ENCODE measurements at regions not wholly inside any gene's neighbourhood (a gene's known extent, or its start where the extent isn't known, plus 50 kb on each side); places are given as distances from the start of the nearest gene placed in this dataset.

DNA sequence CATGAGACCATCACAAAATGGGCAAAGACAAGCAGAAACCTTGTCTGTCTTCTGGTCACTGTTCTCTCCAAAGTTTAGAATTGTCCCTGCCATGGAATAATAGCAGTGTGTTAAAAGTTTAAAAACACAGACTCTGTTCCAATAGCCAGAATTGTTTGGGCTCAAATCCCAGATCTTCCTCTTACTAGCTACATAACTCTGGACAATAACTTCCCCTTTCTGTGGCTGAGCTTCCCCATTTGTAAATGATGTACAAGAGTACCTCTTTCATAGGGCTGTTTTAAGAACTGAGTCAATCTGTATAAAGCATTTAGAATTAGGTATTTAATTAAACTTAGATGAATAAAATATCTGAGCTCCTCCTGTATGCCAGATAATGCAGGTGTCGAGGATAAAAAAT, 623.0 kb downstream of the NTRK3 start:
- no peak for TF ChIP-seq POLR2A (IDR thresholded peaks at IDR 0.05; ENCODE audit: low read depth, low read length)
- no peak for TF ChIP-seq POLR2AphosphoS5 (IDR thresholded peaks at IDR 0.05; ENCODE audit: low read depth, low read length)
- no peak for TF ChIP-seq SPI1 (IDR thresholded peaks at IDR 0.05; ENCODE audit: low read depth, low read length)
- no peak for TF ChIP-seq TAF1 (IDR thresholded peaks at IDR 0.05; ENCODE audit: low read depth, low read length)
- no peak for TF ChIP-seq PAX5 (IDR thresholded peaks at IDR 0.05; ENCODE audit: insufficient read depth, low read length, severe bottlenecking)
